GM19395 (cell line): ENCODE measurements at regions not wholly inside any gene's neighbourhood (a gene's known extent, or its start where the extent isn't known, plus 50 kb on each side); places are given as distances from the start of the nearest gene placed in this dataset.
"Not testable (repeated sequence)": the region's sequence is repeated elsewhere in the genome, so short reads cannot be mapped to it uniquely, and the experiment has no call there.

Source experiments
- ATAC-seq: cut with Tn5 transposase; IDR thresholded peaks from one replicate; pipeline ENCODE4 v1.9.1; 2021; ENCODE audit warnings: mild to moderate bottlenecking, moderate library complexity; ENCODE audit not compliant: unreplicated experiment

GRCh38 chr10:117458571-117458970 is 83.3 kb upstream of the PDZD8 start:
- no peak for ATAC-seq

GRCh38 chr10:117457932-117458331 is 82.7 kb upstream of the PDZD8 start:
- ATAC-seq: no peak

DNA sequence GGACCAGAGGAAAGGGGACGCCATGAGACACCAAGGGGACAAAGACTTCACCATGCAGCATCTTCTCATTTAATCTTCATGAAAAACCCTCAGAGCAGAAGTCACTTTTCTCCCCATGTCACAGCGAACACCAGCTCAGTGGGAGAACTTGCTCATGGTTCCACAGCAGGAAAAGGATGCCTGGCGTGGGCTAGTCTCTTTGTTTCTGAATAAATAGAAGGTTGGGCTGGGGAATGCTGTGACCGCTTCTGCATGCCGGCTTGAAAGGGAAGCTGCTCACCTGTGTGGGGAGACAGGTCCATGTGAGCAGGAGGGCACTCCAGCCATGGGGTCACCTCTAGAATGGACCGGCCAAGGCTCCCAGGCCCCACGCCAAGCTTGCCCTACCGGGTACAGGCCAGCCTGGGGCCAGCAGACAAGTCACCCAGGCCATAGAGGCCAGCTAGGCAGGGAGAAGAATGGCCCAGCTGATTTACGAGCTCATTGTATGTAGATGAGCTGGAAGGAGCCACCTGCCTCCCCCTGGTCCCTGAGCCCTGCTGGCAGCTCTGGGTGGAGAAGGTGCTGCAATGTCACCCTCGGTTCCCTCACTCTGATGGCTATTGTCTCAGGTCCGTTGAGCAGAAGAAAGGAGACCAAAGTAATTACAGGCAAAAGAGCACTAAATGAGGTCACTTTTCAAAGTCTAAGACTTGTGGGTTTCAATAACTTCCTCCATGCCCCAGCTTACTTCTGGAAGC is 82.0 kb upstream of the PDZD8 start:
- no peak for ATAC-seq

- ATAC-seq: no peak
Observed at GRCh38 chr10:117455346-117455745, 80.1 kb upstream of the PDZD8 start.

DNA sequence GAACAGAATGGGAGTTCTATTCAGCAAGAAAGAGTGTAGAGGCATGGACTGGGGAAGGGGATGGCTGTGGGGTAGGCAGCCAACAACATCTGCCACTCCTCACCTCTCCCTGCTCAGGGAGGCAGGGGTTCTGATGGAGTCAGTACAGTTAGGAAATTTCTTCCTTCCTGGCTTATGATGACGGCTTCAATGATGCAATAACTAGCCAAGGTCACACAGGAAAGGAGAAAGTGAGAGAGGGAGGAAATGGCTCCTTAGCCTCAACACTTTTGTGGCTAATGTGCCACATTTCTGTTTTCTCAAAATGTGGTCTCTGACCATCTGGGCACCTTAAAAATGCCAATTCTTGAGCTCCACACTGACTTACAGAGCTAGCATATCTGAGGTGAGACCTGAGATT is 79.3 kb upstream of the PDZD8 start:
- no peak for ATAC-seq

GRCh38 chr10:117453484-117453883 is 78.2 kb upstream of the PDZD8 start:
- not testable (repeated sequence) for ATAC-seq

GRCh38 chr10:117450940-117451339 is 75.7 kb upstream of the PDZD8 start:
- ATAC-seq: no peak

DNA sequence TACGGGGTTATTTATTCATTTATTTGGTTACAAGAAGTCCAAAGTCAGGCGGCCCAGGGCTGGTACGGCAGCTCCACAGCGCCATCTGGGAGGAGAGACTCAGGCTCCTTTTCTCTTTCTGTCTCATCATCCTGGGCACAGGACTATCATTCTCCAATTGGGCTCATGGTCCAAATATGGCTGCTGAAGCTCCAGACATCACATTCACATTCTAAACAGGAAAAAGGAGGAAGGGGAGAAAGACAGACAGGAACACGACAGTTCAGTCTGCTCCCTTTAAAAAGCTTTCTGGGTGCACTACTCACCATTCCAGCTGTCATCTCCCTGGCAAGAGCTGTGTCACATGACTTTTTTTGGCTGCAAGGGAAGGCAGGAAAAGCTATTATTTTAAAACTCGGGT is 74.4 kb upstream of the PDZD8 start:
- no peak for ATAC-seq

- no peak for ATAC-seq
Observed at GRCh38 chr10:117448802-117449201, 73.6 kb upstream of the PDZD8 start.

GRCh38 chr10:117445992-117446391 is 70.8 kb upstream of the PDZD8 start:
- no peak for ATAC-seq

GRCh38 chr10:117444497-117445040 is 69.3 kb upstream of the PDZD8 start:
- ATAC-seq: no peak

GRCh38 chr10:117443686-117444041 is 68.4 kb upstream of the PDZD8 start:
- ATAC-seq: no peak

DNA sequence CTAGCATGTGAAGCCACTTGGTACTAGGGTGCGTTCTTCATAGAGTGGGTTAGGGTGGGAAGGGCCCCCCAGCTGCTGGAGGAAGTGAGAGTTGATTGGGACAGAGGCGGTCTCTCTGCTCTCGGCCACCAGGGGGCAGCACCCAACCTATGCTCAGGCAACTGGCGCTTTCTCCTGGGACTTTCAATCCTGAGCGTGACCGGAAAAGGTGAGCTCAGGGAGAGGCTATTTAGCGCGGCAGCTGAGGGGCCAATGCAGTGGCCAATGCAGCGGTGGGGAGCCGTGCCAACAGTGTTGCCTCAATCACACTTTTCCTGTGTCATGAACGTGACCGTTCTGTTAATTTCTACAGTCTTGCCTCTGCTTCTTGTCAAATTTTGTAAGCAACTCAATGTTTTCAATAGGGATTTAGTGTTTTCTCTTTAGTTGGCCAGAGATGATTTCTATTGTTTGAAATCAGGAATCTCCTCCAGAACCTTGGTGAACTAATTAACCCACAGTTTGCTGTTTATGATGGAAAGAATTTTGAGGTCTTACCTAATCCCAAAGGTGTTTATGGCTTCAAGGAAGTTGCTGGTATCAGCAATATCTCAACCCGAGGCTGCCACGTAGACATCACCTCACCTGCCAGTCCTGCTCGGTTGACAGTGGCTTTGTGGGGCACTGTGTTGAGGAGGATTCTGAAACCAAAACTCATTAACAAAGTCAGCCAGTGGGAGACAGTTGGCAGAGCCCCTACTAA is 67.9 kb upstream of the PDZD8 start:
- peak; percentile 84 for ATAC-seq

DNA sequence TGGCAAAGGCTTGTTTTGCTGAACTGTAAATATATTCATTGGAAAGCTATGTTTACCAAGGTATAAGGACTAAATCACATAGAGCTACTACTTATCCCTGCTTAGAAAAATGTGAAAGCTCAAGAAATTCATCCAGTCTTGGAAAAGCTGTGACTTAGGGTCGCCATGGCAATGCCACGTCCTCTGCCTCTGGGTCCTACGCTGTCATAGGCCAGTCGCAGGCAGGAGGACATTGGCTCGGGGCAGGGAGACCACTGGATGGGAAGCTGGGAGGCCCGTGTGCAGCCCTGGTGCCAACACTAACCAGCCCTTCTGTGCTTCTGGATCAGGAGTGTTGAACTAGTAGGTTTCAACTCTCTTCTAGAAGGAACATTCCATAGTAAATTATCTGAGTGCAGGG is 67.3 kb upstream of the PDZD8 start:
- ATAC-seq: peak; percentile 21

DNA sequence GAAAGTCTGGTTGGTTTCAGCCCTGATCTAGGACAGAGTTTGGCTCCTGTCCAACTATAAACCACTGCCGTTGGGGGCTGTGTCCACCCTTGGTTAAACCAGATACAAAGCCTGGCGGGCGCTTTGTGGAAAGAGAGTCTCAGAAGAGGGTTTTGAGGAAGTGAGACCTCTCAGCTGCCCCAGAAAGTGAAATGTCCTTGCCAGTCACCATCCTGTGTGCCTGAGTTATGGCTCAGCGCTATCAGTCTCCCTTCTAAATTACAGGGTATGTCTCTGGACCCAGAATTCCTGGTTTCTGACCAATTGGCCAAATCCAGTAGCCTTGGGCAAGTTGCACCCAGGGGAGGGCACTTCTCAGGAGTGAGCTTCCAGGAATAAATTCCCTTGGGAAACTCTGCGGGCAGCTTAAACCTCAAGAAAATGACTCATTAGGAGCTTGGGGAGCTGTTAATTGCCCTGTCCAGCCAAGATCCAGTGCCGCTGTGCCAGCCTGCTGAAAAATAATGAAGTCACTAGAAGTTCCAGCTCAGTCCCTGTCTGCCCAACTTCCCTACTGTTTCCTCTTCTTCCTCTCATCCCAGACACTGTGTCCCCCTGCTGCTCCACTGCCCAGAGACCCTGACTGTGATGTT is 66.7 kb upstream of the PDZD8 start:
- ATAC-seq: peak; percentile 62

- no peak for ATAC-seq
Observed at GRCh38 chr10:117441361-117441760, 66.1 kb upstream of the PDZD8 start.

GRCh38 chr10:117439243-117439912 is 64.1 kb upstream of the PDZD8 start:
- ATAC-seq: no peak

DNA sequence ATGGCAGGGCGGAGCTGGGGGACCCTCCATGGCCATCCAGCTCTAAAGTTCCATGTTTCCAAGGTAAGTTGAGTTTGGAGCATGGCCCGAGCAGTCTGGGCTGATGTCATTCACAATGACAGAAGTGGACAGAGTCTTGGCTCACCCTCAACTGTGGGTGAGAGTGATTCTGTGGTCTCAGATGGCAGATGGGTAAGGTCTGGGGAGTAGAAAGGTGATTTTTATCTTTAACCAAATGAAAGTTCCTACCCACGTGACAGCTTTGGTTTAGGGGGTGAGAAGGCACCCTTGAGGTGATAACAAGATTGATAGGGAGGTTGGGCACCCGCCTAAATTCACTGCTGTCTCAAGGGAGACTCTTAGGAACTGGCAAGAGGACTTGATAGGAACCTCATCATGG is 57.6 kb upstream of the PDZD8 start:
- ATAC-seq: no peak

- ATAC-seq: no peak
Observed at GRCh38 chr10:117431160-117431559, 55.9 kb upstream of the PDZD8 start.

GRCh38 chr10:117430535-117430934 is 55.3 kb upstream of the PDZD8 start:
- not testable (repeated sequence) for ATAC-seq

DNA sequence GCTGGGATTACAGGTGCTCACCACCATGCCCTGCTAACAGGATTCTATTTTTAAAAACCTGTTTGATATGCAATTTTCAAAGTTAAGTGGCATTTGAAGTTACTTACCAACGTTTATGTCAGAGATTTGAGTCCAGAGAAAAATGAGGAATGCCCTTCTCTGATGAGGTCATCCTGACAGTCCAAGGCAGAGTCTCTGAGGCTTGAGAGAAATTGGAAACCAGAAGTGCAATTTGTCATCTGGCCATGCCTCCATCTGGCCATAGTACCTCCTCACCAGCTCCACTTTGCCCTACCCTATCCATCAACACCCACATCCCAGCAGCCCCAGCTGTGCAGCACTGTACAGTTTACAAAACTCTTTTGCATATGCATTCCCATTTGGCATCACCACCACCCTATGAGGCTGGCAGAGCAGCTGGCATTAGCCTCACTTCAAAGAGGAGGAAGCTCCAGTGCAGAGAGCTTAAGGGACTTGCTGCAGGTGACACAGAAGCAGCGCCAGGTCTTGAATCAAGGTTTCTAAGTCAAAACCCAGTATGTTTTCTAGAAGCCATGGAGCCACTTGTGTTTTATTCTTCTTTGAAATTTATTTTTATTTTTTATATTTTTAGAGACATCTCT is 54.5 kb upstream of the PDZD8 start:
- ATAC-seq: no peak
